ENCODE measurements at regions not wholly inside any gene's neighbourhood (a gene's known extent, or its start where the extent isn't known, plus 50 kb on each side); places are given as distances from the start of the nearest gene placed in this dataset.
A peak's percentile ranks its signal among the peaks of the same experiment; 100 is the strongest.

DNA sequence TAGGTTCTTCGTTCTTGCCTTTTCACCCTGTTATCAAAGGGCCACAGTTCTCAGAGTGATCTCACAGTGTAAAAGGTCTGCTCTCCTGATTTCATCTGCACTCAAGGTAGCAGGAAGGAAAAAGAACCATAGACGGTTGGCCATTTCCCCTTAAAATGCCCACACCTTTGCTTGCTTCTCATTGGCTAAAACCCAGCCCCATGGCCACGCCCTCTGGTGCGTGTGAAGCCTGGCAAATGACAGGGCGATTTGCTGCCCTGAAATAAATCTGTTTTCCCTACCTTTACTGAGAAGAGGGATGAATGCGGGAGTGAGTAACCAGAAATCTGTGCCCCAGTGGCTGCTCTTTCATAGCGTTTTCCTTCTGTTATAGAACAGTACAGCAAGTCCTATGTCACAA is 269.3 kb downstream of the POU4F1 start:
- DNase-seq (ENCODE audit: low read depth, low spot score) = no peak

DNA sequence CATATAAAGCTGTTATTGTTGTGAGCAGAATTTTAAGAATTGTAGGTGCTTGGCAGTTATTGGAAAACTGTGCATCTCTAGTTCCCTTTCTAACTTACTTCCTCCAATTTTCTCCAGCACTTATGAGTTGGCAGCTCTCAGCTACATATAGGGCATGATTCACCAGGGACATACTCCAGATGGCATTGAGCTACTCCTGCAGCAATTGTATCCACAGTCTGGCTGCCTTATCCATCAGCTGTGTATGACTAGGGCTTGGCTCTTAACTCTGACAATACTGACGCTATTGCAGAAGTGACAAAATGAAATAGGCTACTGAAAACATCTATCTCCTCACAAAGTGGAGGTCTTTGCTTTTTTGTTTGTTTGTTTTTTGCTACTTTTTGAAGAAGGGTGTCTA is 276.7 kb downstream of the POU4F1 start:
- DNase-seq (ENCODE audit: low read depth, low spot score) = no peak

DNA sequence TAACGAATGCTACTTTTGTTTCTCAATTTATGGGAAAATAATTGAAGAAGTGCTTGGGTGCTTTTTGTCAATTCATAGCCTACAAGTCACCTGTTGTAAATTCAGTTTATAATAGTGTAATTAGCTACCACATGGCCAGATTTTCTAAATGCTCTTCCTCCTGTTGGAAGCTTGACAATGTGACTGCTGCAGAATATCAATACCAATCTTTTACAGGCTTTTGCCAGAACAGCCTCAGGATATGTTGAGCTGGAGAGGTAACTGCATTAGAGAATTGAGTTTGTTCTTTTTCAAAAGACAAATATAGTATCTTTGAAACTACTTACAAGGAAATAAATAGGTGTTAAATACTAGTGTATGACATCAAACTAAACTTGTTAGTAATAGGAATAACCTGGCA is 277.8 kb downstream of the POU4F1 start:
- no peak for DNase-seq (ENCODE audit: low read depth, low spot score)

DNA sequence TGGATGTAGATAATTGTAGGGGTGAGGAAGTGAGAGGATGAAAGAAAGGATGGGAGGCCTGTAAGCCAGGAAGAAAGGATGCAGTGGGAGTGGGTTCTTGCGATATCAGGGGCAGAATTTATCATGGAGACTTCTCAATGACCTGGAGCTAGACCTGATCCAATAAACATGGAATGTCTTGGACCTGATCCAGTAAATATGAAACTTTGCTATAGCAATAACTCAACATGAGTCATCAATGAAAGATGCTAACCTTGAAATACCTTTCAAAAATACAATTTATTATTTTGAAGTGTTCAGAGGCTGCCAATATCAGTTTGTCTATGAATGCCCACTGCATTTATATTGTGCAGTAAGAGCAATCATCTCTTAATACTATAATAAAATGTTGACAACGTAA is 279.5 kb downstream of the POU4F1 start:
- DNase-seq (ENCODE audit: low read depth, low spot score) = no peak

DNA sequence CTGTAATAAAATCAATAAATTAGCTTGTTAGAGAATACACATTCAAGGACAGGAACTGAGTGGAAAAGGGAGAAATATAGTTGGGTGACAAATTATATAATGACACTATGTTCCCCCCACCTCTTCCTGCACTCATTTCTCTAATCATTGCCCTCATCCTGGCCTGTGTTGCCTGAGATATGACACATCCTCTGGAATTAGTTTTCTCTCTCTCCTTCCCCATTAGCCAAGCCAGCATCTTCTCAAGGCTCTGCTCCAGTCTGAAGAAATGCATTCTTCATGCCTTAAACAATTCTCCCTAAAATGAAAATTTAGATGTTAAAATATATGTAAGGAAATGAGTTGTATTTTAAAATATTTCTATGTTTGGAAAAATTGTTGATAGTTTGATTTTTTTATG is 280.3 kb downstream of the POU4F1 start:
- no peak for DNase-seq (ENCODE audit: low read depth, low spot score)

DNA sequence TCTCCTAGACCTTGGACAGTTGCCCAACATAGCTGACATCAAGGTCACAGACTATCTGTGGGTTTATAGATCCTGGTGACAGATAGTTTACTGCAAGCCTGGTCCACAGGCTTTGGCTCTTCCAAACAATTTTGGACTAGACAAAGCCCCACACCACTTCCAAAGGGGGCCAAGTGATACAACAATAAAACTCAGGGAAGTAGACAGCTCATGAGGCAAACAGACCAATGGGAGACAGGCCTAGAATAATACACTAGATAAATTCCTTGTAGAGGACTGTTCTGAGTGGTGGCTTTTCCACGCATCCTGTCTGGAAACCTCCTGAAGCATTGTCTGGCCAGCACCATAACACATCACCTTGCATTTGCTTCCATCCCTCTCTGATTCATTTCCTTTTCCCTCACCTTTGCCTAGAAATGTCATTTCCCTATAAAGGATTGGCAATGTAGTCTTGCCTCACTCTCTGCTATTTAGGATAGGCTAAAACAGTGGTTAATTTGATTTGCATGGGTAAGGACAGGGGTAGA is 284.2 kb downstream of the POU4F1 start:
- DNase-seq (ENCODE audit: low read depth, low spot score) = no peak

DNA sequence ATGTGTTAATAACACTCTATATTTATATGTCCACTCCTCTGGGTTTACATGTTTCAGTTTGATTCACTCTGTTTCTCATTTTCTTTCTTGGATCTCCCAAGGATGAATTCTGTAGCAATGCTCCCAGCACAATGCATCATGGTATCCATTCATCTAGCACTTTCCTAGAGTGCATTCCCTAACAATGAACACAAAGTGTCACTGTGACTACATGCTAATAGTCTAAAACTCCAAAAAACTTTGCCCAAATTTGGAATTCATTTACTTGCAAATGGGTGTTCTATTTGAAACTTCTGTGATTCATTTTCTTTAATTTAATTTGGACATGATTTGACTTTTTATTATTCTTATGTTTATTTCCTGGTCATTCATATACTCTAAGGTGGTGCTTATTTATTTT is 286.3 kb downstream of the POU4F1 start:
- no peak for DNase-seq (ENCODE audit: low read depth, low spot score)

DNA sequence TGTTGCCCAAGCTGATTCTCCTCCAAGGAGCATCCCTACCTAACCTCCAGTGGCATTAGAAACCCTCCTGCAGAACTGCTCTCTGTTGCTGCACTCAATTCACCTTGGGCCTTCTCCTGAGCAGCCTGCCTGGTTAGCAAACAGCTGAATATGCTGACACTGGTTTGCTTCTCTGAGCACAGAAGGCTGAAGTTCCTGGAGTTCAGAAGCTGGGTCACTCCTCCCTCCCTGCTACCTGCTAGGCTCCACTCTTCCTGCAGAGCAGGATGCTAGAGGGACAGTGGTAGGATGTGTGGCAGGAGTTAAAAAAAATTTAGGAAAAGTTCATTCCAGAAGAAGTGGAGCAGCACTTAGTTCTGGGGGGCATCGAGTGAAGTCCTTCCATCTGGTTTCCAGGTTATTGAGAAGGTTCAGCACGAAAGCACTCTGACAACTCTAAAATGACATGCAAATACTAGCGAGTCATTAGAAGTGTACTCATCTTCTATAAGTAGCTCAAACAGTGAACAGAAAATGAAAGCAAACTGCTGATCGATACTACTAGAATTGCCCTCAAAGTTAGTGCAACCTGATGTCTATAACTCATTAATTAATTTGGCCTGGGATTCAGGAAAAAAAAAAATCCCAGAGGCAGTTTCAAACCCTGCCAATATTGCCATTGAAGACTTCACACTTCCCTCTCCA is 293.7 kb downstream of the POU4F1 start:
- DNase-seq (ENCODE audit: low read depth, low spot score) = no peak

DNA sequence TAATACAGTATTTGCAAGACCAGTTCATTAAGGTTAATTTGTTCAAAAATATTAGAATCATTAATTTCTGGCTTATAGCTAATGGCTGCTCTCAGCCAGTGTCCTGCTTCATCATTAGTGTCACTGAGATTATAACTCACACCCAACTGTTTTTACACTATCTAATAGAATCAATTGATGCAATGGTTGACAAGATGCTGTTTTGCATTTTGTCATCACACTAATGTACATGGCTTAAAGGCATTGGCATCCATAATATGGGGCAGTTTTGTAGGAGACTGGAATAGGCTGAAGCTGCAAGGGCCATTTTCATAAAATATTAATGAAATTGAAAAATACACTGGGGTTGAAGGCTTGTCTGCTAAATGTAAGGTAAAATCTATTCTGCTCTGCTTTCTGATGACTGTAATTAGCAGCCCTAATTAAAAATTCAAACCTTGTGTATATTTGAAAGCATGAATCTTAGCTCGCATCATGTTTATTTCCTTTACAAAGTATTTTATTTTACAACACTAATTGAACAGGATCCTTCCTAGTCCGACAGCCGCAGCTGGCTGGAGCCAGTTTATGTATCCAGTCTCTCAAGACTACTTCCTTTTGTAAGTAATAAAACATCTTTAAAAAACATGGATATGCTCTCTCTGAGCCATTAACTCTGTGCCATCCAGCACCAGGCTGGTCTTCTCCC is 296.7 kb downstream of the POU4F1 start:
- no peak for DNase-seq (ENCODE audit: low read depth, low spot score)

DNA sequence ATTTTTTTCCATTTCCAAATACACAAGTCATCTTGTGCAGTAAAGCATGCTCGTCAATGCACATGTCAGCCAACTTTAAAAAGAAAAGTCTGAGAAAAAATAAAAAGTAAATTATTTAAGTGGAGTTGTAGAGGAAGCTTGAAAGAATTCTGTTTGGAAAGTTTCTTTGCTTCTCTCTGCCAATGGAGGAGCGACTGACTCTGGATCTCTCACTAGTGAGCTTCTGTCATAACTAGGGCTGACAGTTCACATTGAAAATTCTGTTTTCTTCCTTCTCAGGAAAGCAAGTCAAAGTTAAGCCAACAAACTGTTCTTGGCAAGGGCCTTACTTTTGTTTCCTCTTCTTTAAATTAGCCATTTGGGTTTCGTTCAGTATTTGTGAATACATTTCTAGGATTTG is 298.2 kb downstream of the POU4F1 start:
- DNase-seq (ENCODE audit: low read depth, low spot score) = no peak

DNA sequence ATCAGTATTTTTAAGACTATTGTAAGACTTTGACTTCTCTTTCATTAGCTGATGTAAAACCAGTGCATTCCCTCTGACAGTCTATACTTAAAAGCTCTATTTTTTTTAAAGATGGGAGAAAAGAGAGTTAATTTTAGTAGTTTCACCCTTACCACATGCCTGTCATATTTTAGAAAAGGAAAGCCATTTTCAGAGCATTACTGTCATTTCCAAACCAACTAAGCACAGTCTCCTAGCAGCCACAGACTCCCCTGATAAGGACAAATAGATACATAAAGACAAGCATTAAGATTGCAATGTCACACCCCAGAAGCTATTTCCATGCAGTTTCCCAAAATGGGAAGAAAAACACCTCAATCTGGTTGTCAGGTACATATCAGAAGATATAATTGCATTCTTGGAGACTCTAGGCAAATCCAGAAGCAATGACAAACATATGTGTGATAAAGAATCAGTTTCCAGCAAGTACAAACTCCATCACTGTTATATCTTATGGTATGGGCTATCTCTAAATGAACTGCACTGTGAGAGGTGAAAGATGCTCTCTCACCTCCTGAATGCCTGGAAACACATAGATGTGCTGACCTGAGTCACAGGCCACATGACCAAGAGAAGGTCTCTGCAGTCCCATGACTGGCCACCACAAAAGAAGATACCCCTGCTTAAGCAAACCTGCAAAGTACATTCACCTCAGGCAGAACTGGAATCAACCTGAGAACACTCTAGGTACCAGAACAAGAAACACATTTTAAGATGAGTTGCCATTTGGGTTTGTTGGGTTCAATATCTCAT is 303.3 kb downstream of the POU4F1 start:
- no peak for DNase-seq (ENCODE audit: low read depth, low spot score)

DNA sequence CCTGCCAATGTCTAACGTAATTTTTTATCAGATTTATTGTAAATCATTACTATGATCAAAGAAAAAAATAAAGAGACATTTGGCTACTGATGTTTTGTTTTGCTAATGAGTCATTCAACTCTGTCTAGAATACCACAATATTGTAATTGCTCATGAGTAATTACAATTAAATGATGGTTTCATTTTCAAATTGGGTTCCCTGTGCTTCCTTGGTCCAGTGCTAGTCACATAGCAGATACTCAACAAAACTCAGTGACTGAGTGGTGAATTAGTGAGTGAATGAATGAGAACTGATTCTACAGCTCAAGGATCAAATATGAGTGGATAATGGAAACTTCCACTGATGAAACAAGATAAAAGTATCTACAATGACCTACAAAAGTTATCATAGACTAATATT is 304.7 kb downstream of the POU4F1 start:
- no peak for DNase-seq (ENCODE audit: low read depth, low spot score)

DNA sequence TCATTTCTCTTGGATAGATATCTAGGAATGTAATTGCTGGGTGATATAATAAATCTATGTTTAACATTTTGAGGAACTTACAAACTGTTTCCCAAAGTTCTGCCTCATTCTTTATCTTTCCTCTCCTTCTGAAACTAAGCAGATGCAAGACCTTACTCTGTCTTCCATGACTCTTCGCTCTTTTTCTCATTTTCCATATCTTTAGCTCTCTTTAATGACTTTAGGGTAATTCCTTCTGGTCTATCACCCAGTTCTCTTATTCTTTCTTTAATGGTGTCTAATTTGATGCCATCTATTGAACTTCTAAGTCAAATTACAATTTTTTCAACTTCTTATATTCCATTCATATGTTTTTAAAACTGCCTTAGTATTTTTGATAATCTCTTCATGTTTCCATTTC is 316.6 kb downstream of the POU4F1 start:
- no peak for DNase-seq (ENCODE audit: low read depth, low spot score)

DNA sequence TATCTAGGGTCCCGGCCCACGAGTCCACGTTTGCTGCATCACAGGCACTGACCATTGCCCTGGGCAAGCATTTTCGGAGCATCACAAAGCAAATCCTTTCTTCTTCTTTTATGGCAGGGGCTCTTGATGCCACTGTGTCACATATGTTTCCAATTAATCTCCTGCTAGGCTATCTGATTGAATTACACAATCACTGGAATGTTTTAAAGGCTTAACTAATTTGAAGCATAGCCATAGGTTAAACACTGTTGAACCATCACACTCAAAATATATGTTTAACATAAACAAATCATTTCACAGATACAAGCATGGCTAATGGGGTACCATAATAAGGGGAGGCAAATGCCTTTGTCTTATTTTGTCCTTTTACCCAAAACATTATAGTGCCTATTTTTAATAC is 338.3 kb downstream of the POU4F1 start:
- DNase-seq (ENCODE audit: low read depth, low spot score) = no peak

DNA sequence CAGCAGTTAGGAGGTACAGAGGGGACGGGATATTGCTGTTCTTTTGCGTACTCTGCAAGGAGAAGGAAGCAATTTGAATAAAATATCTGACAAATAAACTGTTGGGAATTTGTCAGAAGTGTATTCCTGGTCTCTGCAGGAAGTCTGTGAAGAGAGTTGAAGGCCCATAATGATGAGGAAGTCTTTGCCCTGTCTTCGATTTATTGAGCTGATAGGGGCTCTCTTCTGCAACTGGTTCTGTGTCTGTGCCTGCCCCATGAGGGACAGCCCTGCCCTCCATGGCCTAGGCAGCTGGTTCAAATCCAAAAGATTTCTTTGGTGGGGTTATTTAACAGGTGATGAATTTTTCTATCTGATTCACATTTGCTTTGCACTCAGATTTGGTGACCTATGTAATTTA is 339.7 kb upstream of the EDNRB start:
- no peak for DNase-seq (ENCODE audit: low read depth, low spot score)

DNA sequence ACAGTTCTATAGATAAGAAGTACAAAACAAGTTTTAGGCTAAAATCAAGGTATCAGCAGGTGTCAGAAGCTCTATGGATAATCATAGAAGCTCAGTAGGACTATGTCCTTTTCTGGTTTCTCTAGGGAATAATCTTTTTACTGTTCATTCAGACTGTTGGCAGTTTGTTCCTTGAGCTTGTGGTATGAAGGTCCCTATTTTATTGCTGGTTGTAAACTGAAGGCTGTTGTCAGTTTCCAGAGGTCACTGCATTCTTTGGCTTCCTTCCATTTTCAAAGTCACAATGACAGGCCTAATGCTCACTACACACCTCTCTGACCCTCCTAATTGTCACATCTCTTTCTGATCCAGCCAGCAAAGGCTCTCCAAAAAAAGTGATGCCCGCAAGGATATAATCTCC is 337.9 kb upstream of the EDNRB start:
- DNase-seq (ENCODE audit: low read depth, low spot score) = no peak

DNA sequence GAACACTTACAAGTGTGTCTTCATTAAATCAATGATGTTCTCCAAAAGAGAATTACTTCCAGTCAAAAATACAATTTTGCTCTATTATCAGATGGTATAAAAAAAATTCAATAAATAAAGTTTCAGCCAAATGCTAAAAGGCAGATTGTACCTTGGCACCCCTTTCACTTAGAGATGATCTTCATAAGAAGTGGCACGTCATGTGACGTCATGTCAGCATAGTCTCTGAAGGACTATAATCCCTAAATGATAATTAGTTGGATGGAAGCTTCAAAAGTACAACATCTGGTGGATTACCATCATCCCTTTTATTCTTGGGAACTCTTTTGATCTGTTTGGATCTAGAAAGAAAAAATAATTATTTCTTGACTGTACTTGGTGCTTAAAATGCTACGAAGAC is 335.5 kb upstream of the EDNRB start:
- DNase-seq (ENCODE audit: low read depth, low spot score) = no peak

DNA sequence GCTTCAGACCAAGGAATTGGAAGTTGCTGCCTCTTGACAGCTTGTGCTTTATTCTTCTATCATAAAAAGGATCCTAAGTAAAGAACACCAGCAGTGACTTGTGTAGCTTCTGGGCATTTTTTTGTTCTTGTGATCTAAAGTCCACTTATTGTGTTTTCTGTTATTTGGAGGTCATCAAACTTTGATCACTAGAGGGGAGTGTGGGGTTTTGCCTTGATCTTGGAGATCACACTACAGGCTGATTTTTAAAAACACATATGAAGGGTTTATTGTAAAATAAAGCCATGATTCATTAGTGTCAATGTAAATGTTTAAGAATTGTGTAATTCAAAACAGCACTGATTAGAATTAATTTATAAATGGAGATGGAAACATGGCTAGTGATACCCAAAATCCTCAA is 328.7 kb upstream of the EDNRB start:
- DNase-seq (ENCODE audit: low read depth, low spot score) = no peak

DNA sequence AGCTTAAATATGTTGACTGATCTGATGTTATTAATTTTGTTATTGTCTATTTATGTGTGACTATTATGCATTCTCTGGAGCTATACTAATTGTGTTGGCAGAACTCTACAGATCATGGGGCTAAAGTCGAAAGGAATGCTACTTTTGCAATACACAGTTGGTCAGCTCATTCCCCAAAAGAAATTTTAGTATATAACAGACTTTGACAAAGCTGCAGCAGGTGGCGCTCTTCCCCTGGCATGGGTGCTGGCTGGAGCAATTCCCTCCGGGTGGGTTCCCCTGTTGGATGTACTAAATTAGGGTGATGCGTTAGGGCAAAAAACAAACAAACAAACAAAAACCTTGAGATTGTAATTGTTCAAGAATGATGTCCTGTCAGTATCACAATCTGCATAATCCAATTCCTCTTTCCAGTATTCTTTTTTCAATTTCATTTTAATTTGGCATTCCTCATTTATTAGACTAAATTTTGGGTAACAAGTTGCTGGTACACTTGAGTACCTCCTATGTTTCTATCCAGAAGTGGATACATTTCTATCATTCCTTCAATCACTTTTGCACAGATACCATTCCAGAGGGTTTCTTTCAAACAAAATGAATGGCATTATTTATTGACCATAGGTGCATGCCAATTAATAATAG is 322.8 kb upstream of the EDNRB start:
- peak; percentile 50 for DNase-seq (ENCODE audit: low read depth, low spot score)

DNA sequence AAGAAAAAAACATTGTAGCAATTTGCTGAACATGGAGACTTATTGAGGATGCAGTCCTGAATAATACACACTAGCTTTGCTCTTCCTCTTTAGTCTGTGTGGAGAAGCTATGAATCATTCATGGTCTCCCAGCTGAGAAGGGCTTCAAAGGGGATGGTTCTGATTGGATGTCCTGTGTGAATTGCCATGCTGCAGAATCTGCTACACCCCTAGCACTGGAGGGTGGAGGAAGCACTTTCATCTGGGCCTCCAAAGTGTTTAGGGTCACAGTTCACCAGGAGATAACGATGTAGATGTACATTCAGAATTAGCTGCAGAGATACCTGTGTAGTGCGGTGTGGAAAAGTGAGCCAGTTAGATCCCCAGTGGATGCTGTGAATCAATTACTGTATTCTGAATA is 321.1 kb upstream of the EDNRB start:
- no peak for DNase-seq (ENCODE audit: low read depth, low spot score)

DNA sequence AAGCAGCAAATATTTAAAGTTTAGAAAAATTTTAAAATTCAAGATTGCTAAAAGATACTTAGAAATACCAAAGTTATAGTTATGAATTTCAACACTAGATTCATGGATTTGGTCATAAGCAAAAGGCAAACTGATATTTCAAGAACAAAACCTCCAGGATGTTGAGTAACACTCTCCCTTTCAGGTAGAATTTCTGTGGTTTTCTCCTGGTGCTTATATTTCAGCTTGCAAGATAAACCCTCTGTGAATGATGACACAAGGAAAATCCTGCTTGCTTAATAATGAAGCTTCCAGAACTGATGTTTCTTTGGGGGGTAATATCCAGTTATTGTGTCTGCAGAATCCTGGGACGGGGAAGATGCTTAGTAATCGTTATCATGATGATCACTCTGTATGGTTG is 320.3 kb upstream of the EDNRB start:
- DNase-seq (ENCODE audit: low read depth, low spot score) = no peak

DNA sequence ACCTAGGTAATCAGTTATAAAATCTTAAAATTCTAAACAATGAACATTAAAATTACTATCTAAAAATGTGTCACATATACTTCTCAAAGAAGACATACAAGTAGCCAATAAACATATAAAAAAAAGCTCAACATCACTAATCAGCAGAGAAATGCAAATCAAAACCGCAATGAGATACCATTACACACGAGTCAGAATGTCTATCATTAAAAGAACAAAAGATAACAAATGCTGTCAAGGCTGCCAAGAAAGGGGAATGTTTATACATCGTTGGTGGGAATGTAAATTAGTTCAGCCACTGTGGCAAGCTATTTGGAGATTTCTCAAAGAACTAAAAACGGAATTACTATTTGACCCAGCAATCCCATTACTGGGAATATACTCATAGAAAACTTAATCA is 310.3 kb upstream of the EDNRB start:
- DNase-seq (ENCODE audit: low read depth, low spot score) = peak; percentile 78
